ENCODE measurements at regions not wholly inside any gene's neighbourhood (a gene's known extent, or its start where the extent isn't known, plus 50 kb on each side); places are given as distances from the start of the nearest gene placed in this dataset.

- no peak for DNase-seq (ENCODE audit: low read depth)
These were observed 100.7 kb upstream of the CTTNBP2 start for GRCh38 chr7:117973975-117974374.

- DNase-seq (ENCODE audit: low read depth), result no peak
These were observed 101.7 kb upstream of the CTTNBP2 start for GRCh38 chr7:117974891-117975290.

- DNase-seq (ENCODE audit: low read depth), result no peak
These were observed 102.2 kb upstream of the CTTNBP2 start for GRCh38 chr7:117975476-117975875.

GRCh38 chr7:117979954-117980497, 106.8 kb upstream of the CTTNBP2 start:
- no peak for DNase-seq (ENCODE audit: low read depth)

- DNase-seq (ENCODE audit: low read depth), result no peak
These were observed 109.1 kb upstream of the CTTNBP2 start for GRCh38 chr7:117982071-117983055.

- DNase-seq (ENCODE audit: low read depth), result no peak
These were observed 113.5 kb upstream of the CTTNBP2 start for GRCh38 chr7:117986645-117987269.

- DNase-seq (ENCODE audit: low read depth), result no peak
These were observed 117.6 kb upstream of the CTTNBP2 start for GRCh38 chr7:117990834-117991233.

- DNase-seq (ENCODE audit: low read depth), result no peak
These were observed 119.6 kb upstream of the CTTNBP2 start for GRCh38 chr7:117992635-117993376.

- DNase-seq (ENCODE audit: low read depth), result no peak
These were observed 120.2 kb upstream of the CTTNBP2 start for GRCh38 chr7:117993377-117994003.

GRCh38 chr7:117995850-117996650, 122.8 kb upstream of the CTTNBP2 start:
- no peak for DNase-seq (ENCODE audit: low read depth)

- DNase-seq (ENCODE audit: low read depth), result no peak
These were observed 124.9 kb upstream of the CTTNBP2 start for GRCh38 chr7:117997862-117998825.

- no peak for DNase-seq (ENCODE audit: low read depth)
These were observed 127.4 kb upstream of the CTTNBP2 start for GRCh38 chr7:118000480-118001202.

GRCh38 chr7:118003476-118003875, 130.2 kb upstream of the CTTNBP2 start:
- no peak for DNase-seq (ENCODE audit: low read depth)

- no peak for DNase-seq (ENCODE audit: low read depth)
These were observed 131.8 kb upstream of the CTTNBP2 start for GRCh38 chr7:118005026-118005425.

GRCh38 chr7:118006979-118007378, 133.7 kb upstream of the CTTNBP2 start:
- no peak for DNase-seq (ENCODE audit: low read depth)

GRCh38 chr7:118009419-118009818, 136.2 kb upstream of the CTTNBP2 start:
- no peak for DNase-seq (ENCODE audit: low read depth)

- no peak for DNase-seq (ENCODE audit: low read depth)
These were observed 138.4 kb upstream of the CTTNBP2 start for GRCh38 chr7:118011652-118012051.

- DNase-seq (ENCODE audit: low read depth), result no peak
These were observed 140.2 kb upstream of the CTTNBP2 start for GRCh38 chr7:118013252-118014010.

Measured in stimulated activated CD8-positive, alpha-beta memory T cell treated with anti-CD3 and anti-CD28 coated beads, Interleukin-4, amount 100 ng/mL, for 24 hours (primary cell).